Mesothelial cell of epicardium (in vitro differentiated cells): ENCODE measurements at regions not wholly inside any gene's neighbourhood (a gene's known extent, or its start where the extent isn't known, plus 50 kb on each side); places are given as distances from the start of the nearest gene placed in this dataset.

Source experiments
- DNase-seq, 2 experiments: peaks; one replicate each; pipeline ENCODE4 v3.0.0; 2021; ENCODE audit warnings: low spot score in 2 of 2; ENCODE audit not compliant: unreplicated experiment in 2 of 2
- H3K27ac Mint-ChIP-seq: 2 replicates; pipeline ENCODE4 v1.8.0; 2021; ENCODE audit warnings: mixed read lengths
- H3K27me3 Mint-ChIP-seq: 2 replicates; pipeline ENCODE4 v1.8.0; 2021; ENCODE audit warnings: low read depth, mixed read lengths
- H3K36me3 Mint-ChIP-seq: 2 replicates; pipeline ENCODE4 v1.8.0; 2021; ENCODE audit warnings: mixed read lengths
- H3K4me1 Mint-ChIP-seq: 2 replicates; pipeline ENCODE4 v1.8.0; 2021; ENCODE audit warnings: mixed read lengths
- H3K4me3 Mint-ChIP-seq: 2 replicates; pipeline ENCODE4 v1.8.0; 2021; ENCODE audit warnings: mild to moderate bottlenecking, moderate library complexity, mixed read lengths
- H3K9me3 Mint-ChIP-seq: 2 replicates; pipeline ENCODE4 v1.8.0; 2021; ENCODE audit warnings: mixed read lengths
- TF ChIP-seq, protein P1 (sequence below): fragments of 200-600 bp; sonication (generic); IDR thresholded peaks from one replicate; pipeline ENCODE4 v1.5.0; 2021; ENCODE audit warnings: antibody characterized with exemption; ENCODE audit not compliant: unreplicated experiment

DNA sequence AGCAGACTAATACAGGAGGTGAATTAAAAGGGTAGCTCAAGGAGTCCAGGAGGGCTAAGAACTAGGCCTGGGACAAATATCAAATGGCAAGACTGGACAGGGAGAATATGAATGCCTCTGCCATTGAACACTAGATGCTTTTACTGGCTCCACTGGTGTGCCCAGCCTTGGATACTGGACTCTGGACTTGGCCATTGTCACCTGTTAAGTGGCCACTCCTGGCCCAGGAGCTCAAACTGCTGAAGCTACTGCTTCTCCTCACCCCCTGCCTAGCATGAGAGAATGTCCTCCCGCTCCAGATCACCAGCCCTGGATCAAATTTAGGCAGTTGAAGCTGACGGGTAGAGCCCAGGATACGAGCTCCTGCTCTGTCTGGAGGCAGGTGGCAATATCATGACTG, 170.8 kb downstream of the DDX1 start:
- Mint-ChIP-seq H3K9me3 (peaks cover 12% of the 10 kb centered on the region), H3K4me1 (peaks cover 22% of the 10 kb centered on the region), H3K27ac (no peak overlapping the region), H3K36me3 (peaks cover 1% of the 10 kb centered on the region), H3K27me3 (no peaks in the 10 kb centered on the region), H3K4me3 (no peak overlapping the region)
- TF ChIP-seq, protein P1, sequence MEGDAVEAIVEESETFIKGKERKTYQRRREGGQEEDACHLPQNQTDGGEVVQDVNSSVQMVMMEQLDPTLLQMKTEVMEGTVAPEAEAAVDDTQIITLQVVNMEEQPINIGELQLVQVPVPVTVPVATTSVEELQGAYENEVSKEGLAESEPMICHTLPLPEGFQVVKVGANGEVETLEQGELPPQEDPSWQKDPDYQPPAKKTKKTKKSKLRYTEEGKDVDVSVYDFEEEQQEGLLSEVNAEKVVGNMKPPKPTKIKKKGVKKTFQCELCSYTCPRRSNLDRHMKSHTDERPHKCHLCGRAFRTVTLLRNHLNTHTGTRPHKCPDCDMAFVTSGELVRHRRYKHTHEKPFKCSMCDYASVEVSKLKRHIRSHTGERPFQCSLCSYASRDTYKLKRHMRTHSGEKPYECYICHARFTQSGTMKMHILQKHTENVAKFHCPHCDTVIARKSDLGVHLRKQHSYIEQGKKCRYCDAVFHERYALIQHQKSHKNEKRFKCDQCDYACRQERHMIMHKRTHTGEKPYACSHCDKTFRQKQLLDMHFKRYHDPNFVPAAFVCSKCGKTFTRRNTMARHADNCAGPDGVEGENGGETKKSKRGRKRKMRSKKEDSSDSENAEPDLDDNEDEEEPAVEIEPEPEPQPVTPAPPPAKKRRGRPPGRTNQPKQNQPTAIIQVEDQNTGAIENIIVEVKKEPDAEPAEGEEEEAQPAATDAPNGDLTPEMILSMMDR = no peak
- DNase-seq = no peak

DNA sequence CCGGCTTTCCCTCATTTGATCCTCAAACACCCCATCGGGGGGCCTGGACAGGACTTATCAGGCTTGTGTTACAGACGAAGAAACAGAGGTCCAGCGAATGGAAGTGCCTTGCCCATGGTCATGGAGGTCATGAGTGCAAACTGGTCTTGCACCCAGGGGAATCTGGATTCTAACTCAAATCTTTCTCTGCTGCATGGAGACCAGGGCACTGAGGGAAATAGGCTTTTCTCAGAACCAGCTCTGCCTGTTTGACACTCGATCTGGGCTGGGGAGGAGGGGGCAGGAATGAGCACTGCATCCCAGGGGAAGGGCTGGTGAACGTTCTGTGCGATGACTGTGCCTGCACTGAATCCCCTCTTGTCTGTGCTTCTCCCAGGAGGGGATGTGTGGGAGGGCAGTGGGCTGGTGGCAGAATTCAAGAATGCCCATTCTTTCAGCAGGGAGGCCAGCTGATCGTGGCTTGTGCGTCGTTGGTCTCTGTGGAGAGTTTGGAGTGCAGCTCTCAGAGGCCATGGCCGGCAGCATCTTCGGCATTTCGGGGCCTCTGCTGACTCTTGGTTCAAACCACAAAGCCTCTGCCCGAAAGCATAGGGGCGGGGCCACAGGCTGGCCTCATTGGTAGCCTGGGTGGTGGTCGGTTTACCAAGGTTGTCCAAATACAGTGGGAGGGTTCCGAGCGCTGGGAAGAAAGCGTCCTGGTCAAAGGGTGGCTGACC, 171.6 kb downstream of the DDX1 start:
- peaks cover 6% of the 10 kb centered on the region for H3K9me3 Mint-ChIP-seq
- no peak overlapping the region for H3K27ac Mint-ChIP-seq
- peaks cover 1% of the 10 kb centered on the region for H3K36me3 Mint-ChIP-seq
- TF ChIP-seq, protein P1 = no peak
- DNase-seq = no peak
- H3K4me3 Mint-ChIP-seq = no peak overlapping the region
- no peaks in the 10 kb centered on the region for H3K27me3 Mint-ChIP-seq
- H3K4me1 Mint-ChIP-seq = peaks cover 29% of the 10 kb centered on the region

DNA sequence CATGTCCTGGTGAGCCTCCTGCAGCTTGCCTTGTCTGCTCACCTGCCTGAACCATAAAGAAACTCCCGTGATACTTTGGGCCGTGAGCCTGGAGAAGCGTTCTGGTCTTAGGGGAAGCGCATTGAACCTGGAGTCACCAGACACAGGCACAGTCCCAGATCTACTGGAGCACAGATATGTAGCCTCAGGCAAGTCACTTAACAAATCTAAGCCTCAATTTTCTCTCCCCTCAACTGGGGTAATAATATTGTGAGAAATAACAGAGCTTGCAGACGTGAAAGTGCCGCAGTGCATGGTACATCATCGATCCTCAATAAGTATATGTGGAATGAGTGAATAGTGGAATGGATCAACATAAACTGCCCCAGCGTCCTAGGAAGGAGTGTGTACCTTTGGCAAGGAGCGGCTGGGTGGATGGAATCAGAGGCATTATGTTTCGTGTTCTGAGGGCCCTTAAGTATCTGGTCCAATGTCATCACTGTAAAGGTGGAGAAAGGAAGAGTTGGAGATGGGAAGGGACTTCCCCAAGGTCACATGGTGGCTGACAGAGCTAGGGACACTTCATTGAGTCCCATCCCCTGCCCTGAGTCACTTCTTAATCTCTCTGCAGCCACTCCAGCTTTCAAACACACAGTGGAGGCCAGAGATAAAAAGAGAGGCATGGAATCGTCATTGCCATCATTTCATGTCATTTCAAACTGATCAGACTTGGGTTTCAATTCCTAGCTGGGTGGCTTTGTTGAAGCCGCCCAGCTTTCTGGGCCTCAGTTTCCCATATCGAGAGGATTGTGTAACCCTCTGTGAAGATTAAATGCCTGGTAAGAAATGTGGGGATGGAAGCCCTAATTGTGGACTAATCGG, 172.4 kb downstream of the DDX1 start:
- TF ChIP-seq, protein P1 = no peak

DNA sequence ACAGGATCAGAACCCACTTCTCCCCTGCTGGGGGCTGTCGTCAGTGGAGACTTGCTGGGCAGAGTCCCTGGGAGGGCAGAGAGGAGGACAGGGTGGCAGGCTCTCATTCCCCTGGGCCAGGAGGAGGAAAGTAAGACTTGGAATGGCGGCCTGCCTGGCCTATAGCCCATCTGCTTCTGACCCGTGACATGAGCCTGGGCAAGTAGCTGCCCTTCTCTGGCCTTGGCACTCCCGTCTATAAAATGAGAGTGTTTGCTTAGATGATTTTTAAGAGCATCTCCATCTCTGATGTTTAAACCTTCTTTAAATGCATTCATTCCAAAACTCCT, 173.0 kb downstream of the DDX1 start:
- no peak for DNase-seq
- H3K36me3 Mint-ChIP-seq = no peaks in the 10 kb centered on the region
- TF ChIP-seq, protein P1 = no peak
- H3K27ac Mint-ChIP-seq = no peak overlapping the region
- no peak overlapping the region for H3K4me3 Mint-ChIP-seq
- H3K27me3 Mint-ChIP-seq = no peaks in the 10 kb centered on the region
- peaks cover 3% of the 10 kb centered on the region for H3K9me3 Mint-ChIP-seq
- peaks cover 42% of the 10 kb centered on the region for H3K4me1 Mint-ChIP-seq

More for the DNA sequence above, 172.4 kb downstream of the DDX1 start:
- Mint-ChIP-seq H3K36me3 (no peaks in the 10 kb centered on the region), H3K27ac (no peak overlapping the region), H3K4me1 (peaks cover 37% of the 10 kb centered on the region), H3K27me3 (no peaks in the 10 kb centered on the region), H3K9me3 (peaks cover 3% of the 10 kb centered on the region), H3K4me3 (no peak overlapping the region)
- no peak for DNase-seq

DNA sequence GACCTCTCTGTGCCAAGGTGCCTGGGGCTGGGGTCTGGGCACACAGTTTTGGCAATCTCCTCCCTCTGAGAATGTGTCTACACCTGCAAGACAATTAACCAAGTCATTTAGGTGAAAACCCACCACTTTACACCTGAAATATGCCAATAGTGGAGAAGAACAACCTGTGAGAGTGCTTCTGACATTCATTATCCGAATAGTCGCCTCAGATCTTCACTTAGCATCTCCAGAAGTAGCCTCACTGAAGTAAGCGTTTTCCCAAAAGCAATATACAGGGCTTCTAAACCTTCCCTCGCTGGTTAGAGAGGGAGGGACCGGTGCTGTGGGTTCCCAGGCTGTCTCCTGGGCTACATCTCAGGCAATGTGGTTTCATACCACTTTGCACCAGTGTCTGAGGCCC, 173.5 kb downstream of the DDX1 start:
- H3K36me3 Mint-ChIP-seq = no peaks in the 10 kb centered on the region

More for the DNA sequence above, 173.5 kb downstream of the DDX1 start:
- H3K4me1 Mint-ChIP-seq = peaks cover 45% of the 10 kb centered on the region
- H3K27me3 Mint-ChIP-seq = no peaks in the 10 kb centered on the region
- no peak for DNase-seq
- no peak overlapping the region for H3K4me3 Mint-ChIP-seq
- no peak overlapping the region for H3K27ac Mint-ChIP-seq
- TF ChIP-seq, protein P1 = no peak
- H3K9me3 Mint-ChIP-seq = peaks cover 3% of the 10 kb centered on the region
